Keratinocyte (primary cell): ENCODE measurements at regions not wholly inside any gene's neighbourhood (a gene's known extent, or its start where the extent isn't known, plus 50 kb on each side); places are given as distances from the start of the nearest gene placed in this dataset.

ENCODE experiments used
- DNase-seq: peaks from one replicate; pipeline ENCODE4 v3.0.0-alpha.2; 2011; ENCODE audit warnings: low read depth, missing footprints, low spot score
- FAIRE-seq: peaks from 2 replicates; lab custom pipeline; 2011; peaks lifted over from hg19 to GRCh38; lab: Jason Lieb, UNC
- H2AFZ ChIP-seq: 2 replicates; pipeline ENCODE4 v1.6.0; 2012; ENCODE audit warnings: low read length, control low read depth, inconsistent platforms; ENCODE audit not compliant: control insufficient read depth
- H3K27ac ChIP-seq: 2 replicates; pipeline ENCODE4 v1.5.1; 2011; ENCODE audit warnings: low read length; ENCODE audit not compliant: control insufficient read depth, insufficient read depth
- H3K27me3 ChIP-seq: 3 replicates; pipeline ENCODE4 v1.6.0; 2011; ENCODE audit warnings: low read length; ENCODE audit not compliant: control insufficient read depth, insufficient read depth; ENCODE audit errors: extremely low read depth
- H3K36me3 ChIP-seq, 2 experiments: 2 replicates in 1 of 2; 3 replicates in 1 of 2; pipeline ENCODE4 v1.5.1; 2011; ENCODE audit warnings: low read length in 2 of 2, mild to moderate bottlenecking in 1 of 2; ENCODE audit not compliant: control insufficient read depth in 2 of 2, insufficient read depth in 2 of 2; ENCODE audit errors: extremely low read depth in 1 of 2
- H3K4me1 ChIP-seq: 3 replicates; pipeline ENCODE4 v1.5.1; 2011; ENCODE audit warnings: low read length; ENCODE audit not compliant: control insufficient read depth, insufficient read depth; ENCODE audit errors: extremely low read depth
- H3K4me2 ChIP-seq: 3 replicates; pipeline ENCODE4 v1.6.0; 2011; ENCODE audit warnings: low read depth, low read length; ENCODE audit not compliant: control insufficient read depth, insufficient read depth; ENCODE audit errors: extremely low read depth
- H3K4me3 ChIP-seq, 3 experiments: fragments of 200-600 bp in 1 of 3; sonication (generic) in 1 of 3; 2 replicates in 2 of 3; 3 replicates in 1 of 3; pipeline ENCODE4 v1.5.1; 2011 to 2016; ENCODE audit warnings: low read length in 3 of 3, mild to moderate bottlenecking in 3 of 3, control low read depth in 2 of 3, inconsistent platforms in 1 of 3, low read depth in 1 of 3, mixed read lengths in 1 of 3, mixed run types in 1 of 3, moderate library complexity in 1 of 3; ENCODE audit not compliant: control insufficient read depth in 2 of 3, insufficient read depth in 2 of 3; ENCODE audit errors: extremely low read depth in 1 of 3
- H3K79me2 ChIP-seq: 2 replicates; pipeline ENCODE4 v1.6.0; 2012; ENCODE audit warnings: low read length; ENCODE audit not compliant: control insufficient read depth, insufficient read depth
- H3K9ac ChIP-seq: 3 replicates; pipeline ENCODE4 v1.6.0; 2011; ENCODE audit warnings: low read length; ENCODE audit not compliant: control insufficient read depth, insufficient read depth; ENCODE audit errors: extremely low read depth
- H3K9me1 ChIP-seq: 3 replicates; pipeline ENCODE4 v1.6.0; 2011; ENCODE audit warnings: low read length; ENCODE audit not compliant: control insufficient read depth, insufficient read depth; ENCODE audit errors: extremely low read depth
- H3K9me3 ChIP-seq: 2 replicates; pipeline ENCODE4 v1.5.1; 2012; ENCODE audit warnings: low read depth, low read length; ENCODE audit not compliant: control insufficient read depth
- H4K20me1 ChIP-seq: 3 replicates; pipeline ENCODE4 v1.6.0; 2011; ENCODE audit warnings: low read length; ENCODE audit not compliant: control insufficient read depth, insufficient read depth; ENCODE audit errors: extremely low read depth
- CTCF ChIP-seq, 3 experiments: IDR thresholded peaks in 1 of 3; conservative IDR thresholded peaks in 1 of 3; optimal IDR thresholded peaks in 1 of 3; 2 replicates in 2 of 3; 3 replicates in 1 of 3; pipeline versions ENCODE3 to v1.5.1; 2011; ENCODE audit warnings: low read length in 3 of 3, mild to moderate bottlenecking in 3 of 3, moderate library complexity in 2 of 3, control low read depth in 1 of 3, inconsistent platforms in 1 of 3; ENCODE audit not compliant: insufficient read depth in 2 of 3; ENCODE audit errors: extremely low read depth in 1 of 3
- EZH2 ChIP-seq: IDR thresholded peaks from one replicate; pipeline ENCODE4 v1.6.1; 2012; ENCODE audit warnings: inconsistent platforms, mild to moderate bottlenecking, low read length, moderate library complexity
- dilution Hi-C: fragments of 300-500 bp; cut with MboI; formaldehyde crosslinking; loops from one replicate; pipeline ENCODE4 v1.7.0; 2020; ENCODE audit warnings: low sequenced_read_pairs; ENCODE audit not compliant: extremely low pct_ligation_motif_present

- H3K27ac ChIP-seq: no peak overlapping the region
Observed at GRCh38 chr2:156884216-156884615, 373.3 kb upstream of the GALNT5 start.

GRCh38 chr2:156890529-156891148 is 366.9 kb upstream of the GALNT5 start:
- H3K9ac ChIP-seq: no peak overlapping the region
- DNase-seq (no peak), FAIRE-seq (no peak)
- no peak overlapping the region for H2AFZ ChIP-seq
- H3K27ac ChIP-seq: no peak overlapping the region
- H3K79me2 ChIP-seq: no peaks in the 10 kb centered on the region
- no peak for TF ChIP-seq EZH2
- TF ChIP-seq CTCF (optimal IDR thresholded peaks at IDR 0.05 in 1 of 3, IDR thresholded peaks at IDR 0.05 in 1 of 3, conservative IDR thresholded peaks at IDR 0.05 in 1 of 3; ENCODE audit: extremely low read depth in 1 of 3, insufficient read depth in 2 of 3, low read length in 3 of 3): no peak
- no peaks in the 10 kb centered on the region for H4K20me1 ChIP-seq
- dilution Hi-C loops: no loop called here
- peaks cover 18% of the 10 kb centered on the region for H3K4me1 ChIP-seq
- no peak overlapping the region for H3K4me3 ChIP-seq
- H3K9me1 ChIP-seq: no peaks in the 10 kb centered on the region
- no peaks in the 10 kb centered on the region for H3K27me3 ChIP-seq
- no peak overlapping the region for H3K4me2 ChIP-seq
- no peaks in the 10 kb centered on the region for H3K36me3 ChIP-seq
- H3K9me3 ChIP-seq: no peaks in the 10 kb centered on the region

More at GRCh38 chr2:156884216-156884615, 373.3 kb upstream of the GALNT5 start:
- no peak overlapping the region for H3K4me3 ChIP-seq
- H4K20me1 ChIP-seq: no peaks in the 10 kb centered on the region
- FAIRE-seq: no peak
- no peak overlapping the region for H2AFZ ChIP-seq
- TF ChIP-seq CTCF (optimal IDR thresholded peaks at IDR 0.05 in 1 of 3, IDR thresholded peaks at IDR 0.05 in 1 of 3, conservative IDR thresholded peaks at IDR 0.05 in 1 of 3; ENCODE audit: extremely low read depth in 1 of 3, insufficient read depth in 2 of 3, low read length in 3 of 3) (no peak), EZH2 (no peak)
- no peaks in the 10 kb centered on the region for H3K79me2 ChIP-seq
- no peaks in the 10 kb centered on the region for H3K36me3 ChIP-seq
- DNase-seq: no peak
- H3K27me3 ChIP-seq: no peaks in the 10 kb centered on the region
- H3K9ac ChIP-seq: no peak overlapping the region
- no peak overlapping the region for H3K4me2 ChIP-seq
- H3K9me1 ChIP-seq: no peaks in the 10 kb centered on the region
- no peaks in the 10 kb centered on the region for H3K9me3 ChIP-seq
- dilution Hi-C loops: no loop called here
- peaks cover 6% of the 10 kb centered on the region for H3K4me1 ChIP-seq
